H1 (cell line): ENCODE measurements at regions not wholly inside any gene's neighbourhood (a gene's known extent, or its start where the extent isn't known, plus 50 kb on each side); places are given as distances from the start of the nearest gene placed in this dataset.

Source experiments
- BACH1 ChIP-seq: IDR thresholded peaks from 2 replicates; pipeline ENCODE4 v1.6.1; 2012; ENCODE audit warnings: low read length, improper control_type of control experiment
- CBX8 ChIP-seq: fragments of 300-800, 300-1000 bp; sonication (generic); IDR thresholded peaks from 2 replicates; pipeline ENCODE4 v1.7.1; 2016; ENCODE audit warnings: low read depth, low read length, borderline replicate concordance
- CEBPB ChIP-seq: IDR thresholded peaks from 2 replicates; pipeline ENCODE4 v1.6.1; 2012; ENCODE audit warnings: low read depth, low read length
- CREB1 ChIP-seq: IDR thresholded peaks from 2 replicates; pipeline ENCODE4 v1.6.1; 2012; ENCODE audit warnings: inconsistent platforms
- CTCF ChIP-seq, 3 experiments: IDR thresholded peaks; 1 replicate in 2 of 3; 2 replicates in 1 of 3; pipeline versions ENCODE4 v1.5.1 to v1.6.1; 2011; ENCODE audit warnings: low read length in 3 of 3, mild to moderate bottlenecking in 3 of 3, inconsistent platforms in 2 of 3, low read depth in 1 of 3, moderate library complexity in 1 of 3; ENCODE audit not compliant: insufficient read depth in 1 of 3; ENCODE audit errors: control extremely low read depth in 1 of 3
- EP300 ChIP-seq, 2 experiments: IDR thresholded peaks; 1 replicate in 1 of 2; 2 replicates in 1 of 2; pipeline ENCODE4 v1.6.1; 2011 to 2012; ENCODE audit warnings: low read depth in 2 of 2, low read length in 2 of 2, mild to moderate bottlenecking in 2 of 2, borderline replicate concordance in 1 of 2, inconsistent platforms in 1 of 2, moderate library complexity in 1 of 2
- FOSL1 ChIP-seq: IDR thresholded peaks from 2 replicates; pipeline ENCODE4 v1.6.1; 2011; ENCODE audit warnings: mild to moderate bottlenecking, low read depth, low read length, moderate library complexity; ENCODE audit not compliant: insufficient read depth
- NRF1 ChIP-seq: IDR thresholded peaks from 2 replicates; pipeline ENCODE4 v1.6.1; 2011; ENCODE audit warnings: mild to moderate bottlenecking, low read depth, low read length, improper control_type of control experiment
- PHF8 ChIP-seq: fragments of 200-600 bp; sonication (generic); conservative IDR thresholded peaks from 2 replicates; pipeline ENCODE4 v1.7.1; 2012; ENCODE audit warnings: low read depth, mild to moderate bottlenecking, inconsistent platforms, low read length, moderate library complexity
- POLR2A ChIP-seq, 2 experiments: IDR thresholded peaks; 1 replicate in 1 of 2; 2 replicates in 1 of 2; pipeline ENCODE4 v1.6.1; 2011; ENCODE audit warnings: low read depth in 2 of 2, low read length in 2 of 2, mild to moderate bottlenecking in 2 of 2; ENCODE audit errors: control extremely low read depth in 1 of 2
- POLR2AphosphoS5 ChIP-seq: IDR thresholded peaks from 2 replicates; pipeline ENCODE4 v1.6.1; 2011; ENCODE audit warnings: low read depth, low read length
- RNF2 ChIP-seq: fragments of 200-900, 300-1000 bp; sonication (generic); IDR thresholded peaks from 2 replicates; pipeline ENCODE4 v1.7.1; 2016; ENCODE audit warnings: borderline replicate concordance, low read depth, mild to moderate bottlenecking, antibody characterized with exemption, low read length; ENCODE audit not compliant: poor library complexity, severe bottlenecking; ENCODE audit errors: missing control alignments
- TAF1 ChIP-seq: IDR thresholded peaks from 2 replicates; pipeline ENCODE4 v1.6.1; 2011; ENCODE audit warnings: mild to moderate bottlenecking, low read depth, low read length
- YY1 ChIP-seq: IDR thresholded peaks from 2 replicates; pipeline ENCODE4 v1.6.1; 2011; ENCODE audit warnings: low read depth, mild to moderate bottlenecking, low read length

- TF ChIP-seq EP300 (IDR thresholded peaks at IDR 0.05; ENCODE audit: borderline replicate concordance in 1 of 2, low read depth in 2 of 2, low read length in 2 of 2) (no peak), POLR2AphosphoS5 (no peak), CTCF (IDR thresholded peaks at IDR 0.05; ENCODE audit: control extremely low read depth in 1 of 3, insufficient read depth in 1 of 3, low read depth in 1 of 3, low read length in 3 of 3) (no peak), POLR2A (IDR thresholded peaks at IDR 0.05; ENCODE audit: control extremely low read depth in 1 of 2, low read depth in 2 of 2, low read length in 2 of 2) (no peak), CREB1 (no peak), TAF1 (no peak), NRF1 (no peak), CEBPB (no peak), PHF8 (no peak), RNF2 (no peak), CBX8 (no peak), BACH1 (no peak), YY1 (no peak), FOSL1 (no peak)
These were observed 93.3 kb upstream of the BANK1 start for GRCh38 chr4:101697266-101697665.
